22Rv1 (cell line): ENCODE measurements at regions not wholly inside any gene's neighbourhood (a gene's known extent, or its start where the extent isn't known, plus 50 kb on each side); places are given as distances from the start of the nearest gene placed in this dataset.

Experiments
- CTCF ChIP-seq: fragments of 450-650 bp; IDR thresholded peaks from 2 replicates; pipeline ENCODE4 v1.5.1; 2017; ENCODE audit warnings: mild to moderate bottlenecking
- ZFX ChIP-seq: fragments of 450-650 bp; IDR thresholded peaks from 2 replicates; pipeline ENCODE4 v1.6.1; 2017; ENCODE audit warnings: antibody characterized with exemption, borderline replicate concordance

- TF ChIP-seq CTCF = no peak
- no peak for TF ChIP-seq ZFX
Observed at GRCh38 chr10:109620396-109620795, 302.9 kb downstream of the XPNPEP1 start.
